ENCODE measurements at regions not wholly inside any gene's neighbourhood (a gene's known extent, or its start where the extent isn't known, plus 50 kb on each side); places are given as distances from the start of the nearest gene placed in this dataset.

GRCh38 chr21:38042246-38042645 lies 126.0 kb upstream of the KCNJ6 start:
- TF ChIP-seq POLR2AphosphoS5 (IDR thresholded peaks at IDR 0.05; ENCODE audit: insufficient read depth in 1 of 2, low read depth in 1 of 2) (no peak), POLR2A (IDR thresholded peaks at IDR 0.05) (no peak)
